ENCODE measurements at regions not wholly inside any gene's neighbourhood (a gene's known extent, or its start where the extent isn't known, plus 50 kb on each side); places are given as distances from the start of the nearest gene placed in this dataset.

- CTCF ChIA-PET = no interaction called here
- POLR2A ChIA-PET = no interaction called here
- DNase-seq (ENCODE audit: low read depth) = no peak
- no peak overlapping the region for H3K4me3 ChIP-seq (ENCODE audit: low read depth, low read length)
- TF ChIP-seq, protein P1, sequence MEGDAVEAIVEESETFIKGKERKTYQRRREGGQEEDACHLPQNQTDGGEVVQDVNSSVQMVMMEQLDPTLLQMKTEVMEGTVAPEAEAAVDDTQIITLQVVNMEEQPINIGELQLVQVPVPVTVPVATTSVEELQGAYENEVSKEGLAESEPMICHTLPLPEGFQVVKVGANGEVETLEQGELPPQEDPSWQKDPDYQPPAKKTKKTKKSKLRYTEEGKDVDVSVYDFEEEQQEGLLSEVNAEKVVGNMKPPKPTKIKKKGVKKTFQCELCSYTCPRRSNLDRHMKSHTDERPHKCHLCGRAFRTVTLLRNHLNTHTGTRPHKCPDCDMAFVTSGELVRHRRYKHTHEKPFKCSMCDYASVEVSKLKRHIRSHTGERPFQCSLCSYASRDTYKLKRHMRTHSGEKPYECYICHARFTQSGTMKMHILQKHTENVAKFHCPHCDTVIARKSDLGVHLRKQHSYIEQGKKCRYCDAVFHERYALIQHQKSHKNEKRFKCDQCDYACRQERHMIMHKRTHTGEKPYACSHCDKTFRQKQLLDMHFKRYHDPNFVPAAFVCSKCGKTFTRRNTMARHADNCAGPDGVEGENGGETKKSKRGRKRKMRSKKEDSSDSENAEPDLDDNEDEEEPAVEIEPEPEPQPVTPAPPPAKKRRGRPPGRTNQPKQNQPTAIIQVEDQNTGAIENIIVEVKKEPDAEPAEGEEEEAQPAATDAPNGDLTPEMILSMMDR (IDR thresholded peaks at IDR 0.05; ENCODE audit: insufficient read depth, low read depth, low read length) = no peak
- no peaks in the 10 kb centered on the region for H3K36me3 ChIP-seq (ENCODE audit: control insufficient read depth, insufficient read depth, low read length)
- H3K27me3 ChIP-seq (ENCODE audit: control insufficient read depth, insufficient read depth, low read length) = no peaks in the 10 kb centered on the region
Observed at GRCh38 chr9:102769307-102769706, 225.8 kb upstream of the CYLC2 start.

DNA sequence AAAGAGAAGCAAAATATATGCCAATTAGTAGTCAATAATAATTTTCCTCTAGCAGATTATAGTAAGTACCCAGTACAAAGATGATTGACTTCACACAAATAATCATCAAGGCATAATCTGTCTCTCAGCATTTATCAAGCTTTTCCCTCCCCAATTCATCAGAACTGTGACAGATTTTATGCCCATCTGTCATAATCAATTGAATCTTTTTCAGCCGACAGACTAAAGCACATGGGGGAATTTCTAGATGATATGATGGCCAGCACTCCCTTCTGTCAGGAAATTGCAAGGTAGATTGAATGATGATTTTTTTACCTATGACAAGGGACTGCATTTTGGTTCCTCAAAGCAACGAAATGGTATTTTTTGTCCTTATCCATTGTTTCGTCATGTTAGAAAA lies 227.1 kb upstream of the CYLC2 start:
- DNase-seq (ENCODE audit: low read depth) = no peak
- H3K4me3 ChIP-seq (ENCODE audit: low read depth, low read length) = no peak overlapping the region
- H3K36me3 ChIP-seq (ENCODE audit: control insufficient read depth, insufficient read depth, low read length) = no peaks in the 10 kb centered on the region
- no peaks in the 10 kb centered on the region for H3K27me3 ChIP-seq (ENCODE audit: control insufficient read depth, insufficient read depth, low read length)
- TF ChIP-seq, protein P1 (IDR thresholded peaks at IDR 0.05; ENCODE audit: insufficient read depth, low read depth, low read length) = no peak
- ChIA-PET CTCF (no interaction called here), POLR2A (no interaction called here)

DNA sequence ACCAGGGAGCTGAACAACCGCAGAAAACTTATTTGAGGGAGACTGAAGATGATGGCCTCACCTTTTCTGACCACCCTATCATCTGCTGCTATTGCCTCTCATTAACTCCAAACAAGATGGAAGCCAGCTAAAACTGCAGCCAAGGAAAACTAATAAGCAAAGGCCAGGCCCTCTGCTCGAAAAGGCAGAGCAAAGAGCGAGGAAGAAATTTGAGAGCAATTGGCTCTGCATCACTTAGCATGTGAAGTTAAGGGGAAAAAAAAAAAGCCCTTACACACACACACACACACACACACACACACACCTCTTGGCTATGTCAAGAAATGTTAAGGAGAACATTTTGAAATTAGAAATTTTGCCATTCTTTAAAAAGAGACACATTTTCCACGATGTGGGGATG lies 228.1 kb upstream of the CYLC2 start:
- POLR2A ChIA-PET = no interaction called here
- no peaks in the 10 kb centered on the region for H3K36me3 ChIP-seq (ENCODE audit: control insufficient read depth, insufficient read depth, low read length)
- TF ChIP-seq, protein P1 (IDR thresholded peaks at IDR 0.05; ENCODE audit: insufficient read depth, low read depth, low read length) = no peak
- H3K27me3 ChIP-seq (ENCODE audit: control insufficient read depth, insufficient read depth, low read length) = no peaks in the 10 kb centered on the region
- CTCF ChIA-PET = no interaction called here
- DNase-seq (ENCODE audit: low read depth) = no peak
- H3K4me3 ChIP-seq (ENCODE audit: low read depth, low read length) = no peak overlapping the region

- Histone ChIP-seq H3K27me3 (ENCODE audit: control insufficient read depth, insufficient read depth, low read length) (no peaks in the 10 kb centered on the region), H3K36me3 (ENCODE audit: control insufficient read depth, insufficient read depth, low read length) (no peaks in the 10 kb centered on the region), H3K4me3 (ENCODE audit: low read depth, low read length) (no peak overlapping the region)
- no peak for DNase-seq (ENCODE audit: low read depth)
- POLR2A ChIA-PET = no interaction called here
- CTCF ChIA-PET = interaction anchor here (0.6 kb wide), 1 partner anchor 14 kb away, joined by 3 read pairs; no protein-coding TSS in a partner anchor
- TF ChIP-seq, protein P1 (IDR thresholded peaks at IDR 0.05; ENCODE audit: insufficient read depth, low read depth, low read length) = no peak
Observed at GRCh38 chr9:102740578-102740977, 254.6 kb upstream of the CYLC2 start.

- DNase-seq (ENCODE audit: low read depth) = no peak
- POLR2A ChIA-PET = no interaction called here
Observed at GRCh38 chr9:102728946-102729345, 266.2 kb upstream of the CYLC2 start.

More at GRCh38 chr9:102728946-102729345, 266.2 kb upstream of the CYLC2 start:
- TF ChIP-seq, protein P1 (IDR thresholded peaks at IDR 0.05; ENCODE audit: insufficient read depth, low read depth, low read length) = no peak
- Histone ChIP-seq H3K4me3 (ENCODE audit: low read depth, low read length) (no peak overlapping the region), H3K27me3 (ENCODE audit: control insufficient read depth, insufficient read depth, low read length) (no peaks in the 10 kb centered on the region), H3K36me3 (ENCODE audit: control insufficient read depth, insufficient read depth, low read length) (no peaks in the 10 kb centered on the region)
- CTCF ChIA-PET = no interaction called here

Data from BJ (cell line).